Lung (tissue), 11 donors: ENCODE measurements at regions not wholly inside any gene's neighbourhood (a gene's known extent, or its start where the extent isn't known, plus 50 kb on each side); places are given as distances from the start of the nearest gene placed in this dataset.
"Not testable (repeated sequence)": the region's sequence is repeated elsewhere in the genome, so short reads cannot be mapped to it uniquely, and the experiment has no call there.

ENCODE experiments used
- ATAC-seq: fragments of 200-7000 bp; cut with Tn5 transposase; one replicate; pipeline ENCODE4 v1.9.1; 2020; ENCODE audit warnings: moderate number of reproducible peaks; ENCODE audit not compliant: insufficient read depth, low FRiP score
- DNase-seq, 3 donors: peaks; one replicate each; pipeline ENCODE4 v3.0.0-alpha.2; 2013 to 2017
- H3K27ac ChIP-seq, 2 donors: one replicate each; pipeline ENCODE4 v1.5.1; 2013; ENCODE audit warnings: mild to moderate bottlenecking in 2 of 2, moderate library complexity in 2 of 2, control low read depth in 1 of 2, inconsistent platforms in 1 of 2, low read depth in 1 of 2, low read length in 1 of 2
- H3K27me3 ChIP-seq, 3 donors: one replicate each; pipeline ENCODE4 v1.5.1; 2013; ENCODE audit warnings: low read length in 2 of 3; ENCODE audit not compliant: control insufficient read depth in 3 of 3, insufficient read depth in 3 of 3
- H3K36me3 ChIP-seq, 4 donors: one replicate each; pipeline ENCODE4 v1.5.1; 2013; ENCODE audit warnings: low read length in 4 of 4, mild to moderate bottlenecking in 1 of 4, moderate library complexity in 1 of 4; ENCODE audit not compliant: control insufficient read depth in 4 of 4, insufficient read depth in 4 of 4
- H3K4me1 ChIP-seq, 5 donors: one replicate each; pipeline ENCODE4 v1.5.1; 2013; ENCODE audit warnings: low read length in 5 of 5, mild to moderate bottlenecking in 2 of 5, moderate library complexity in 1 of 5; ENCODE audit not compliant: control insufficient read depth in 5 of 5, insufficient read depth in 5 of 5
- H3K4me3 ChIP-seq: one replicate; pipeline ENCODE4 v1.5.1; 2013; ENCODE audit warnings: mild to moderate bottlenecking, control low read depth, moderate library complexity
- H3K9ac ChIP-seq, 2 donors: one replicate each; pipeline ENCODE4 v1.5.1; 2013; ENCODE audit warnings: low read length in 2 of 2, control low read depth in 1 of 2; ENCODE audit not compliant: insufficient read depth in 1 of 2
- H3K9me3 ChIP-seq, 4 donors: one replicate each; pipeline ENCODE4 v1.5.1; 2013; ENCODE audit warnings: low read length in 3 of 4, mild to moderate bottlenecking in 1 of 4, moderate library complexity in 1 of 4; ENCODE audit not compliant: control insufficient read depth in 4 of 4, insufficient read depth in 3 of 4
- WGBS, 2 donors: extraction: QIAGEN DNeasy Blood & Tissue Kit; methylation state at CpG; one replicate each; pipeline ENCODE4 v1.1.7; 2013; 5-methylcytosine and 5-hydroxymethylcytosine counted together
- TF ChIP-seq, protein P1 (sequence below): IDR thresholded peaks from 2 replicates; pipeline ENCODE4 v1.5.1; 2012; ENCODE audit warnings: mild to moderate bottlenecking; ENCODE audit errors: control extremely low read depth, extremely low read depth
- donor health status: control.
- donor health status: control.
- donor health status: Bipolar disorder and iron deficiency.
- donor health status: healthy.
- donor health status: DM: yes; HTN: yes; CAD: no.

DNA sequence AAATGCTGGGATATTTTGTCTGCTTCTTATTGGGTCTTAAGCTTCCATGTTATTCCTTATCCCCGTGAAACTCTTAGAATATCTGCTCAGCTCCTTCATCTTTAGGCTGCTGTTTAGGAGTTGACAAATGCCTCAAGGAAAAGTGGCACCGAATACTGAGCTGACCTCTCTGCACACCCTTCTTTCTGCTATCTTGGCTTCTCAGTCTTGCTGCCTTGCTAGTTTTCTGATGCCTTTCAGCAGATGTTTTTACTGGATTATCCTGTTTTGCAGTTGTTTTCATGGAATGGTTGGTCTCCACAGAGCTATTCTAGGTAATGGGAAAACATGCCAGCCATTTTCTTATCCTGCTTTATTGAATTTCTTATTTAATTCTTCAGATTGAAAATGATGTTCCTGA is 86.3 kb downstream of the GYPE start:
- ATAC-seq (no peak), DNase-seq (no peak)
- Histone ChIP-seq H3K9ac (no peak overlapping the region), H3K4me1 (no peaks in the 10 kb centered on the region), H3K4me3 (no peak overlapping the region), H3K27ac (no peak overlapping the region), H3K36me3 (no peaks in the 10 kb centered on the region), H3K27me3 (no peaks in the 10 kb centered on the region), H3K9me3 (peaks cover 0 to 2% (median 0%) of the 10 kb centered on the region in 4 donors)
- WGBS, 2 donors = 88 to 94% methylated on average over 2 of the region's 2 CpGs
- TF ChIP-seq, protein P1, sequence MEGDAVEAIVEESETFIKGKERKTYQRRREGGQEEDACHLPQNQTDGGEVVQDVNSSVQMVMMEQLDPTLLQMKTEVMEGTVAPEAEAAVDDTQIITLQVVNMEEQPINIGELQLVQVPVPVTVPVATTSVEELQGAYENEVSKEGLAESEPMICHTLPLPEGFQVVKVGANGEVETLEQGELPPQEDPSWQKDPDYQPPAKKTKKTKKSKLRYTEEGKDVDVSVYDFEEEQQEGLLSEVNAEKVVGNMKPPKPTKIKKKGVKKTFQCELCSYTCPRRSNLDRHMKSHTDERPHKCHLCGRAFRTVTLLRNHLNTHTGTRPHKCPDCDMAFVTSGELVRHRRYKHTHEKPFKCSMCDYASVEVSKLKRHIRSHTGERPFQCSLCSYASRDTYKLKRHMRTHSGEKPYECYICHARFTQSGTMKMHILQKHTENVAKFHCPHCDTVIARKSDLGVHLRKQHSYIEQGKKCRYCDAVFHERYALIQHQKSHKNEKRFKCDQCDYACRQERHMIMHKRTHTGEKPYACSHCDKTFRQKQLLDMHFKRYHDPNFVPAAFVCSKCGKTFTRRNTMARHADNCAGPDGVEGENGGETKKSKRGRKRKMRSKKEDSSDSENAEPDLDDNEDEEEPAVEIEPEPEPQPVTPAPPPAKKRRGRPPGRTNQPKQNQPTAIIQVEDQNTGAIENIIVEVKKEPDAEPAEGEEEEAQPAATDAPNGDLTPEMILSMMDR = no peak

DNA sequence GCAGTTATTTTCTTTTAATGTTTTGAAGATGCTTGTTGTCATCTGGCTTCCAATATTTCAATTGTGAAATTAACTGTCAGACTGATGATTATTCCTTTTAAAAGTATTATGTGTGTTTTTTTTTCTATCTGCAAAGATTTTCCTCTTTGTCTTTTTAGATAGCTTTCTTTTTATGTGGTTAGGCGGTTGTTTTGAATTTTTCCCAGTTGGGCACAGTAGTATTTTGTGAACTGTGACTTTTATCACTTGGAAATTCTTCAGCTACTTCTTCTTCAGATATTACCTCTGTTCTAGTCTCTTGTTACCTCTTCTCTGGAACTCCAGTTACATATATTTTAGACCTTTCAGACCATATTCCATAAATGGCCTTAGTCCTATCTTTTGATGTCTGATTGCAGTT is 87.5 kb downstream of the GYPE start:
- H3K36me3 ChIP-seq, H3K4me3 ChIP-seq, H3K4me1 ChIP-seq, H3K9ac ChIP-seq, ATAC-seq, H3K9me3 ChIP-seq, H3K27ac ChIP-seq, DNase-seq, H3K27me3 ChIP-seq: not testable (repeated sequence)
- 78 to 85% methylated on average over 1 of the region's 1 CpG for WGBS, 2 donors

DNA sequence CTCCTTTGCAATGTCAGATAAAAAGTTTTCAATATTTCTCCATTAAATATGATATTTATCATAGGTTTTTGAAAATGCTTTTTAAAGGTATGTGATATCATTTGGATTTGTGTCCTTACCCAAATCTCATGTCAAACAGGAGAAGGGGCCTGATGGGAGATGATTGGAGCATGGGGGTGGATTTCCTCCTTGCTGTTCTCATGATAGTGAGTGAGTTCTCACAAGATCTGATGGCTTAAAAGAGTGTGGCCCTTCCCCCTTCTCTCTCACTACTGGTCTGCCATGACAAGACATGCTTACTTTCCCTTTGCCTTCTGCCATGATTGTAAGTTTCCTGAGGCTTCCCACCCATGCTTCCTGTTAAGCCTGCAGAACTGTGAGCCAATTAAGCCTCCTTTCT is 90.0 kb downstream of the GYPE start:
- not testable (repeated sequence) for ATAC-seq

DNA sequence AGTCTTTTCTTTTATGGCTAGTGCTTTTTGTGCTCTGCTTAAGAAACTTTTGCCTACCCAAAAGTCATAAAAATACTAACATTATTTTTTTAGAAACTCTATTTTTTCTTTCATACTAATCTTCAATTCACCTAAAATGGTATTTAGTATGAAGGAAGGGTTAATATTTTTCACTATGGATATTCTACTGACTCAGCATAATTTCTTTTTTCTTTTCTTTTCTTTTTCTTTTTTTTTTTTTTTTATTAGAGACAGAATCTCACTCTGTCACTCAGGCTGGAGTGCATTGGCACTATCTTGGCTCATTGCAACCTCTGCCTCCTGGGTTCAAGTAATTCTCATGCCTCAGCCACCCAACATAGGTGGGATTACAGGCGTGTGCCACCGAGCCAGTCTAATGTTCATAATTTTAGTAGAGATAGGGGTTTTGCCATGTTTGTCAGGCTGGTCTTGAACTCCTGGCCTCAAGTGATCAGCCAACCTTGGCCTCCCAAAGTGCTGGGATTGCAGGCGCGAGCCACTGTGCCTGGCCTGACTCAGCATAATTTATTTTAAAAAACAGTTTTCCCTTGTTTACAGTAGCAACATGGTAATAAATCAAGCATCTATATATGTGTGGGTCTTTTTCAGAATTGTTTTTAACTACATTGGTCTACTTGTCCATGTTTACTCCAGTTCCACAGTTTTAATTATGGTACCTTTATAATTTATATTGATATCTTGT is 91.8 kb downstream of the GYPE start:
- not testable (repeated sequence) for H3K4me3 ChIP-seq, H3K9ac ChIP-seq, H3K27ac ChIP-seq, ATAC-seq, DNase-seq, H3K9me3 ChIP-seq, H3K4me1 ChIP-seq, H3K36me3 ChIP-seq, H3K27me3 ChIP-seq
- WGBS, 2 donors = 96 to 98% methylated on average over 4 of the region's 4 CpGs

More for the DNA sequence above, 90.0 kb downstream of the GYPE start:
- H3K4me1 ChIP-seq, H3K9ac ChIP-seq, H3K4me3 ChIP-seq, H3K27me3 ChIP-seq, DNase-seq, H3K27ac ChIP-seq, H3K9me3 ChIP-seq, H3K36me3 ChIP-seq: not testable (repeated sequence)

DNA sequence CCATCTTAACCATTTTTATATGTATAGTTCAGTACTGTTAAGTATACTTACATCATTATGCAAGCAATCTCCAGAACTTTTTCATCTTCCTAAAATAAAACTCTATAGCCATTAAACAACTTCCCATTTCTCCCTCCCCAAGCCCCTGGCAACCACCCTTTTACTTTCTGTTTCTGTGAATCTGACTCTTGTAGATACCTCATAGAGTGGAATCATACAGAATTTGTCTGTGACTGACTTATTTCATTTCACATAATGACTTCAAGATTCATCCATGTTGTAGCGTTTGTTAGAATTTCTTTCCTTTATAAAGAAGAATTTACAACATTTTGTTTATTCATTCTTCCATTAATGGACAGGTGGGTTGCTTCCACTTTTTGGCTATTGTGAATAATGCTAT is 91.2 kb upstream of the FREM3 start:
- H3K27me3 ChIP-seq, H3K4me3 ChIP-seq, DNase-seq, H3K9ac ChIP-seq, H3K4me1 ChIP-seq, H3K36me3 ChIP-seq, H3K9me3 ChIP-seq, ATAC-seq, H3K27ac ChIP-seq: not testable (repeated sequence)
- 68 to 87% methylated on average over 1 of the region's 1 CpG for WGBS, 2 donors

DNA sequence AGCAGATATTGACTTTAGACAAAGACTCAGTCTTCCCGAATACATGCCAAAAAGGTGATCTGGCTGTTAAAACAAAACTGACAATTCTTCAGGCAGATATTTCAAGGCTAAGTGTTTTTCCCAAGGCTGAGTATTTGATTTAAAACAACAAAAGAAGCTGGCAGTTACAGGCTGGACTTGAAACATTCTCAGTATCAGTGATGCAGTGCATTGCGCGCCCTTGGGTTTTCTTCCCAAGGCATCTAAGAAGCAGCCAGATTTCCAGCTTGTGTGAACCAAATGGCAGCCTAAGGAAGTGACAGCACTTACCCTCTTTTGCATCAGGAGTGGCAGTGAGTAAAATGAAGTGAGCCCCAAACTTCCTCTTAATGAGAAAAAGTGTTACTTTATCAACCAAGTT is 90.0 kb upstream of the FREM3 start:
- 80 to 89% methylated on average over 3 of the region's 3 CpGs for WGBS, 2 donors
- not testable (repeated sequence) for H3K27me3 ChIP-seq, H3K27ac ChIP-seq, ATAC-seq, H3K9me3 ChIP-seq, DNase-seq, H3K9ac ChIP-seq, H3K36me3 ChIP-seq, H3K4me1 ChIP-seq, H3K4me3 ChIP-seq

DNA sequence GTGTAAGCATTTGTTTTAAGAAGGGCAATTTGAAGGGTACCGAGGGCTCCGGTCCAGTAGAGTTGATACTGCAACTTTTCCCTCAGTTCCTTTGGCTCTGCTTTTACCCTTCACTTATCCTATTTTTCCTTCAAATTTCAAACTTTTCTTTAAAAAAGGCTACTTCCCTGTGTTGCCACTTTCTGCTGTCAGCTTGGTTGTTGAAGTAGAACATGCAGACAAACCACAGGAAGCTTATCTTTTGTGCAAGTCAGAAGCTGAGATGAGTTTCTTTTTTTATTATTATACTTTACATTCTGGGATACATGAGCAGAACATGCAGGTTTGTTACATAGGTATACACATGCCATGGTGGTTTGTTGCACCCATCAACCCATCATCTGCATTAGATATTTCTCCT is 89.1 kb upstream of the FREM3 start:
- H3K27me3 ChIP-seq, DNase-seq, H3K36me3 ChIP-seq, ATAC-seq, H3K27ac ChIP-seq, H3K4me3 ChIP-seq, H3K9me3 ChIP-seq, H3K4me1 ChIP-seq, H3K9ac ChIP-seq: not testable (repeated sequence)
- 59 to 70% methylated on average over 2 of the region's 2 CpGs for WGBS, 2 donors
